GDM1 (cell line): ENCODE measurements at regions not wholly inside any gene's neighbourhood (a gene's known extent, or its start where the extent isn't known, plus 50 kb on each side); places are given as distances from the start of the nearest gene placed in this dataset.
A peak's percentile ranks its signal among the peaks of the same experiment; 100 is the strongest.
"Not testable (repeated sequence)": the region's sequence is repeated elsewhere in the genome, so short reads cannot be mapped to it uniquely, and the experiment has no call there.

Experiments
- DNase-seq: peaks from one replicate; lab custom pipeline; 2025; lab: John Stamatoyannopoulos, UW

DNA sequence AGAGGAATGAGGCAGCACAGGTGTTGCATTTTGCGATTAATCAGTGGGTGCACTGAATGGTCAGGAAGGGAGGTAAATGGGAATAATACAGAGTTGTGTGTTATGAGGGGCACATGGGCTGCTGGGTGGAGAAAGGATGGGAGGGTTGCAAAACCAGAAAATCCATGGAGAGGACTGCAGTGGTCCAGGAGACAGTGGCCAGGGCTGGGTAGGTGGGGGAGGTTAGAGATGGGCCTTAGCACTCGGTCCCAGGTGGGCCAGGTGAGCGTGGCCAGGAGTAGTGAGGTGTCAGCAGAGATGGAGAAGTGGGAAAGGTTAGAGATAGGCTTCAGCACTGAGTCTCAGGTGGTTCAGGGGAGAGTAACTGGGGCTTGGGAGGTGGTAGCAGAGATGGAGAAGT, 399.1 kb upstream of the LARGE1 start:
- DNase-seq = no peak

DNA sequence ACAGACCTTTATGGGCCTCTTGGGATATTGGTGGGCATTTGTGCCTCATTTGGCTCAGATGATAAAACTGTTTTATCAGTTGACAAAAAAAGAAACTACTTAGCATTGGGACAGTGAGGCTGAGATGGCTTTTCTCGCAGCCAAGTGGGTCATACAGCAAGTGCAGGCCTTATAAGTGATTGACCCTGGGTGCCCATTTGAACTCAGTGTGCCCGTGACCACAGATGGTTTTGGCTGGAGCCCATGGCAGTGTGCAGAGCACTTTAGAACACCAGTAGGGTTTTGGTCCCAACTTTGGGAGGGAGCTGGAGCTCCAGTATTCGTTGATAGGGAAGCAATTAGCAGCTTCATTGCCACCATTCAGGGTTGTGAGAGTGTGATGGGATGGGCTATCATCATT, 404.5 kb upstream of the LARGE1 start:
- DNase-seq = no peak

DNA sequence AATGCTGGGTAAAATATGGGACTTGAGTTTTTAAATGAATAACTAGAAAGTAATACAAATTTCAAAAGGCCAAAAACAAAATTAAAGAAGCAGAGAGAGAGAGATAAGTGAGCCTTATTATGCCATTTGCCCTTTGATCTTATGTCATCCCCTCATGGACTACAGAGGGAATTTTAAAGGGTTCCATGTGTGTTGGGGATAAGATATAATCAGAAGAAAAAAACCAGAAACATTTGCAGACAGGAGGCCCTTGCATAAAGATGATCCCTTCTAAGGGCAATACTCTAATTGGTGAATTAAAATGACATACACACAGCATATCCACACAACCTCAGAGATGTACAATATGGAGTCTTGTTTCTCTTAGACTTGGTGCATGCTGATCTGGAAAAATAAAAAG, 406.6 kb upstream of the LARGE1 start:
- DNase-seq = no peak

DNA sequence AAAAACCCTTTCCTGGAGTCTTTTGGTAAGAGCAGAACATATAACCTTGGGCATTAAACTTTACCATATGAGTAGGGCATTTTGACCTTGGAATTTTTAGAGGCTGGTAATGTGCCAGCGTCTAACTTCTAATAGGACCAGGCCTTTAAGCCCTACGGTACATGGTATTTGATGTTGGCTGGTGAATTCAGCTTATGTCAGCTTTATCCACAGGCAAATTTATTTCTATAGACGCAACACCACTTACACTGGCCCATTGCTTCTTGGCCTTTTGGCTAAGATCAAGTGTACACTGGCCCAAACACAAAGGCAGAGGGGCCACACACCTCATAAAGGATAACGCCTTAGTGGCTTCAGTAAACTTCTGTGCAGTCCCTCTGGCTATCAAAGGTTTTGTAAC, 410.2 kb upstream of the LARGE1 start:
- DNase-seq = no peak

DNA sequence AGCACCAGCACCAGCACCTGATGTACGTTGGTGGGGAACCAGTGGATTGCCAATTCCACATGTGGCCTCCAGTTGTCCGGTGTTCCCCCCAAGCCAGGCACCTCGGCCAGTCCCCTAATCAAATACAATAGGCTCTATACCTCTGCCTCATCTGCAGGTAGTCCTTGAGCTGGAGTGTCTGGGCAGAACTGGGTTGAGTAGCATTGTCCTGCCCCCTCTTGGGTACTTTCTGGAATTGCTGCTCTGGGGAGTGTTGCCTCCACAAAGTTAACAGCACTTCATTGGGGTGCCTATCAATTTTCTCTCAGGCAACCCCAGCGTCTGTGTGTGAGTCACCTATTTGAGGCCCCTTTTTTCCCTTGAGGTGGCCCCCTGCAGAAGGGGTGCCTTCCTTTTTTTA, 413.0 kb upstream of the LARGE1 start:
- no peak for DNase-seq

DNA sequence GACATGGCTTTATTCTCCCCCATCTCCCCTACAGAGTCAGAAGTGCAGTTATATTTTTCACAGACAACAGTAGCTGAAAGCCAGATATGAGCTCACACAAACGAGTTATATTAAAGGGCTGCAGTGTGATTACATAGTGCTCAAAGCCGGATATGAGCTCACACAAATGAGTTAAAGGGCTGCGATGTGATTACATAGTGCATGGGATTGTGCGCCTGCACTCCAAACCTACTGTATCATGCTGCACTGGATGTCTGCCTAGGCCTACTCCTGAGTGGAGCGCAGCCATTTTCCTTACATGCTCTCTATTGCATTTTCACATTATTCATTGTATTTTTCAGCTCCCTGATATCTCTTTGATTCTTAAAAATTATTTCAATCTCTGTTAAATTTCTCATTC, 414.6 kb upstream of the LARGE1 start:
- DNase-seq = no peak

DNA sequence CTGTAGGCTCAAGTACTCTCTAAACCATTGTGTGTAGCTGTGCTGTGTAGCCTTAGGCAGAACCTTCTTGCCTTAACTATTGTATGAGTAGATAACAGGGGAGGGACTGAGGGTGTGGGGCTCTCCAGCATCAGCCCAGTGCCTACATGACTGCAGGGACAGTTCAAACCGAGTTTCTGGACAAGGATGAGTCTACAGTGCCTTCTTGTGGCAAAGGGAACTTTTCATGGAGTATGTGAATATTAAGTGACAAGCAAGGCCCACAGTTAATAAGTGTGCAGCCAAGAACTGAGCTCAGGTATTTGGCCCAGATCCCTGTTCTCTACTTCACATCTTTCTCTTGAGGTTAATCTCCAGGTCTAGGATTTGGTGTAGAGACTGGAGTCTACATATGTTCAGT, 424.4 kb upstream of the LARGE1 start:
- no peak for DNase-seq

DNA sequence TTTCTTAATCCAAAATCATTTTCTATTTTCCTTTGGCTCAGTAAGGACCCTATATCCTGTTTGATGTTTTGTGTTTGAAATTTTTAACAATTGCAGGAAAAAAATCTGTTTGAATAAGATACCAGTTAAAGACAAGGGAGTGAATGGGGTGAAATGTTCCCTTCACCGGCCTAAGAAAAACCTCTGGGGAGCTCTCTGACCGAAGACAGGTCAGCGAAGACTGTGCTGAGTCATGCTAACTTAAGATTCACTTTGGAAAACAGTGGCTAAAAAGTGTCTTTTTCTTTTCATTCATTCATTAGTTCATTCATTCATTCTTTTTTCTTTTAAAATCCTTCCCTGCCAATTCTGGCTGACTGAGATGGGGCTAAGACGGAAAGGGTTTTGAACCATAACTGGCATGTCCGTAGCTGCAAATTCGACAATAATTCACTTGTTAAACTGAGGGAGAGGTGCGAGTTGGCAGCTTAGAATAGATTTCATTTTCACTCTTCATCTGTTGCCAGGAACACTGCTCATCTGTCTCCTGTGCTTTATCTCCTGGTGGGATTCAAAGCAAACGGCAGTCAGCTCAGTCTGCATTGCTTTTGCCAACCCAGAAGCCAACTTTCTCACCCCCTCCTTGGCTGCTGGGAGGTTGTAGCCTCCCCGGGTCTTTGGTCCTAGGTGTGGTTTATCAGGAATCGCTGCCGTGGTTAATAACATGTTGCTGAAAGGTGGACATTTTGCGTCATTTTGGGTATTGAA, 434.0 kb upstream of the LARGE1 start:
- DNase-seq = no peak

DNA sequence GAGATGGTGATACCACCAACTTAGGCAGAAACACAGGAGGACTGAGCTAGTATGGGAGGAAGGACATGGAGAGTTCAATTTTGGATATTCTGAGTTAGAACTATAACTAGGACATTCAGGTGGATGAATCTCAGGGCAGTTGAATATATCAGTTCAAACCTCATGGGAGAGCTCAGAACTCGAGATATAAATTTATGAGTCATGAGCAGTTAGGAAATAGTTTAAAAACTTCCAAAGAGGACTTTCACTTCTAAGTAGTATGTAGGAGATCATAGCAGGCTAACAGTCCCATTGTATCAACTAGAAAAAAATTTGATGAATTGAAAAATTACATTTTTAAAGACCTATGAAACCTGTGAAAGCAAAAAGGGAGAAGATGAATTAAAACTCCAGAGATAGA, 436.2 kb upstream of the LARGE1 start:
- DNase-seq = no peak

DNA sequence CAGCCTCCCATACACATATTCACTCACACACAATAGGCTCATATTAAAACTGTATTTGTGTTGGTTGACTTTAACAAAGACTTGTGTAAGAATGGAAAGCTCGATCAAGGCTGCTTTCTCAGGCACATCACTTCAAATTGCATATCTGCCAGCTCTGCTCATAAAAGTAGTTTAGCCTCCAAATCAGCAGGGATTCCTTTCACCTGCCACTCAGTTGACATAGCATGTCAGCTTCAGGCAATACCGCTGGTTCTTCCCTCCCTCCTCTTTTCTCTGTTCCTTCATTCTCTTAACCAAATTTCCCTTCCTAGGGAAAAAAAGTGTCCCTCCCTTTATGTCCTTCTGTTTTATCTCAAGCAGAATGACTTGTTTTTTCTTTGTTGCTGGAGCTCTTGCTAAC, 450.4 kb upstream of the LARGE1 start:
- DNase-seq = no peak

DNA sequence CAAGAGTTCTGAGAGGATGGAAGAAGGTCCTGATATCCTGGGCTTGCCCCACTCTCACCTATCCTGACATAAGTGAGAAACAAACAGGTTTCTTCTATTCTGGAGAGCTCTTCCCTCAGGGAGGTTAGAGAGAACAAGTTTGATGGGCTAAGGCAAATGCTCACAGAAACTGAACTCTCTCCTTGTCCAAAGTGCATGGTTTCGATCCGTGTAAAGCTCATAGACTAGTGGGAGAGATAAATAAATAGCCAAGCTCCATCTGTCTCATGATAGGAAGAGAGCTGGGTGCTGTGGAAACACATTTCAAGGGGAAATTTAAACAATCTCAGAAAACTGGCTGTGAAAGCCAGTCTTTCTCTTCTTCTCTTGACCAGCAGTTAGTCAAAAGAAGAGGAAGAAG, 459.5 kb upstream of the LARGE1 start:
- no peak for DNase-seq

DNA sequence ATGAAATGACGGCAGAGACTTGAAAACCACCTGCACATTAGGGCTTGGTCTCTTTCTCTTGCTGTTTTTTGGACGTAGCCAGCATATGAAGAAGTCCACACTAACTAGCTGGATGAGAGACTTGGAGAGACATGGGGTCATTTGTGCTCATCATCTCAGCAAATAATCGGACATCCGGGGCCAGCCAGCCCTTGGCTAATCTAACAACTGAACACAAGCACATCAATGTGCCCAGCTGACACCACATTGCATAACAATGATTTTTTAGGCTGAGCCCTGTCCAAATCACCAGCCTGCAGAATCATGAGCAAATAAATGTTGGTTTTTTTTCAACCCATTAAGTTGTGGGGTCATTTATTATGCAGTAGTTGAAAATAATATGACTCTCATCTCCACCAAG, 460.3 kb upstream of the LARGE1 start:
- DNase-seq = no peak

DNA sequence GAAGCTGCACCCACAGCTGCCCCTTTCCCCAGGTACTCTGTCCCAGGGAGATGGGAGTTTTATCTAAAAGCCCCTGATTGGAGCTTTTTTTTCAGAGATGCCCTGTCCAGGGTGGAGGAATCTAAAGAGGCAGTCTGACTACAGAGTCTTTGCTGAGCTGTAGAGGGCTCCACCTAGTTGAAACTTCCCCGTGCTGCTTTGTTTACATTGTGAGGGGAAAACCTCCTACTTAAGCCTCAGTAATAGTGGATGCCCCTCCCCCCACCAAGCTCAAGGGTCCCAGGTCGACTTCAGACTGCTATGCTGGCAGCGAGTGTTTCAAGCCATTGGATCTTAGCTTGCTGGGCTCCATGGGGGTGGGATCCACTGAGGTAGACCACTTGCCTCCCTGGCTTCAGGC, 470.1 kb upstream of the LARGE1 start:
- DNase-seq = no peak

DNA sequence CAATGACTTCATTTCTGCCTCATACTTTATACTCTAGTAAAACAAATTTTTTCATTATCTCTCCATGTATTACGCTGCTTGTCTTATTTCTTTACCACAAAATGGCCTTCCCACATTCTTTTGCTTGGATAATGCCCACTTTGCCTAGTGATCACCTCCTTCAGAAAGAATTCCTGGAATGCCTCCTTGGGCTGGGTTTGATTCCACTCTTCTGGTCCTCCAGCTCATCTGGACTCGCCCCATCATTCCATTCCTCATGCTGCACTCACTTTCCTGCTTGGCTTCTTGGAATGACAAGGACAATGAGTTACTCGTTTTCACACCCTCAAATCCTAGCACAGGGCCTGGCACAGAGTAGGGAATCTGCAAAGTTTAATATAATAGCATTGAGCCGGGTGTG, 475.1 kb upstream of the LARGE1 start:
- no peak for DNase-seq

DNA sequence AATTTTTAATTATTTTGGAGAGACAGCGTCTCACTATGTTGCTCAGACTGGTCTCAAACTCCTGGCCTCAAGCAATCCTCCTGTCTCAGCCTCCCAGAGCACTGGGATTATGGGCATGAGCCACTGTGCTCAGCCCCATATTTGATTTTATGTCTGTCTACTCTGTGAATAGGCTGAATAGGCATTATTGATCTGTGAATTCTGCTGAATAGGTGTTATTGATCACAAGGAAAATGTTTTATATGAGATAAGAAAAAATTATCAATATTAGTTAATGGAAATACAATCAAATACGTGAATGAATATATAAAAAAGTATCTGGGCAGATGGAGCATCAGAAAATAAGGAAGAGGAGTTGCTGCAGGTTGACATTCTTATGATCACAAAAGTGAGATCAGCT, 483.4 kb upstream of the LARGE1 start:
- no peak for DNase-seq

DNA sequence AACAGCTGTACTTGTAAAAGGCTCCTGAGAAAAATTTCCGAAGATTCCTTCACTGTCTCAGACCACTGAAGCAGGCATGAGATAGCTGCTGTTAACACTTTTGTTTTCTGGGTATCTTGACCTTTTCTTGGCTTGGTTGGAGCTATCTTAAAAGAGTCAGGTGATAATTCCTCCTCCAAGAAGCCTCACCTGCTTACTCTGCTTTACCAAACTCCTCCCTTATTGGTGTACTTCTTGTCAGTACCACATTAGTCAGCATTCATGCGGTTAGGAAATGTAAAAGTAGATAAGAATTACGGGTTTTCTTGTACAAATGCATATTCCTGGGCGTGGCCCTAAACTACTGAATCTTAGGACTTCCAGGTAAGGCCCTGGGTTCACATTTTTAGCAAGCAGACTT, 489.8 kb upstream of the LARGE1 start:
- no peak for DNase-seq

DNA sequence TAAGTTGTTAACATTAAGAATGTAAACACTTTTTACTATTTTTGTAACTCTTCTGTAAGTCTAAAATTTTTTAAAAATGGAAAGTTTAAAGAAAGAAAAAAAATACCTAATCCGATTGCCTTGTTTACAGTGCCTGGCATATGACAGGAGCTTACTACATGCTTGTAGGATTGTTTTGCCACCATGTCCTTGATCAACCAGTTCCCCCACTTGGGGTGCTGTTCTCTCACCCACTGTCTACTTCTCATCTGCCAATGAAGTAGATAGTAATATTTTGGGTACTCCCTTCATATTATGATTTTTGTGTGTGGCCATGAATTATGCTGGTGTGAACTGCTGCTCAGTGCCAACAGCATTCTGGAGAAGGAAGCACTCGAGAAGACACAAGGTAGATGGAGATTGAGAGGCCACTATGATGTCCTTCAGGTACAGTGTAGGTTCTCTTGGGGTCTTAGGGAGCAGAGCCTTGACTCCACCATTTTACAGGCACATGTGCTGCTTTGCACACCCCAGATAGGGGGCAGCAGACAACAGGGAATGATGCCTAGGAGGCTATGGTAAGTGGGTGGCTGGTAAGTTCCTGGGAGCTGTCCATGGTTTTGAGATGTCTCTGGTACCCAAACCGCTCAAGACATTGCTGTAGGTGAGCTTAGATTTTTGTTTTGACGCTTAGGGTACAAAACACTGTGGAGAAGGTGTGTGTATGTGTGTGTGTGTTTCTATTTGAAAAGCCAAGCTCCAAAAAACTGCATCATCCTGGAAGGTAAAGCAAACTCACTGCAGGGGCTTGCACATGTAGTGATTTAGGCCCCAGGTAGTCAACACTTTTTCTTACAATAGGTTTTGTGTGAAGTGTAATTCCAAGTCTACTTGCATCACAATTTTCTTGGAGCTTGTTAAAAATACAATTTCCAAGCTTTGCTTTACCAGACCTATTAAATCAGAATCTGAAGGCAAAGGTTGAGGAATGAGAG, 494.5 kb upstream of the LARGE1 start:
- peak; percentile 69 for DNase-seq

DNA sequence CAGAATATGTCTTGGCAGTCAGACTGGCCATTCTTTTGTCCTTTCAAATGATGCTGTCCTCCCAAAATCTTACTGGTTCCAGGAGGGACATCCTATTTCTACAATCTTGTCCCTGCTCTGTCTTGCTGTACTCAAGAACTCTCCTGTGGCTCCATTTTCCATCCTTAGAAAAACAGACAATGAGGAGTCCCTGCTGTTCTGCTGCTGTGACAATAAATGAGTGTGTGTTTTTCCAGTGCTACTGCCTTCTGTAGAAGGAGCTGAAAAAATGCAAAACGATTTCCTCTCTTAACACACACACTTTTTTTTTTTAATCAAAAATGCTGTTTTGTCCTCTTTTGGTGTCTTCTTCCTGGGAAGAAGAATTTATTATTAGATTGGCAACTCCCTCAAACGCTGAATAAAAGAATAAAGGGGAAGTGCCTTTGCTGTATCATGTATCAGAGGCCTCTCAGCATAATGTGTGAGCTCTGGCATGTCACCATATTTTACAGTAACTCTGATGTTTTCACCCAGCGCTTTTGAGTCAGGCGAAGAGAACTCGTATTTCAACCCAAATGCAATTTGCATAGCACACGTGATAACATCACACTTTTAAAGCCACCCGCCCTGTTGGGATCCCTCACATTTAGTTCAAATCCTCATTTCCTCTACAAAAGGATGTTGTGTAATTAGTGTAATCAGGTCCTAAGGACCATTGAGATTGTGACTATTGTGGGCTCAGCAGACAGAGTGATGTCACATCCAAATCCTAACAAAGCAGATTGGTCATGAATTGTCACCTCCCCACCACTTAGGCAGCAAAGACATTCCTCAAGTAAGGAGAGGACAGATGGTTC, 496.0 kb upstream of the LARGE1 start:
- no peak for DNase-seq

DNA sequence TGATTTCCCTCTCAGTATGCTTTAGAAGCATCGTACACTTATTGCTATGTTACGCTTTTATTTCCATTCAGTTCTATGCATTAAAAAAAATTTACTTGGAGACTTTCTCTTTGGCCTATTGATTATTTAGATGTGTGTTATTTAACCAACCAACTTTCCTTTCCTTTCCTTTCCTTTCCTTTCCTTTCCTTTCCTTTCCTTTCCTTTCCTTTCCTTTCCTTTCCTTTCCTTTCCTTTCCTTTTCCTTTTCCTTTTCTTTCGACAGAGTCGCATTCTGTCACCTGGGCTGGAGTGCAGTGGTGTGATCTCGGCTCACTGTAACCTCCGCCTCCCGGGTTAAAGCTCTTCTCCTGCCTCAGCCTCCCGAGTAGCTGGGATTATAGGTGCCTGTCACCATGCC, 502.7 kb upstream of the LARGE1 start:
- DNase-seq = not testable (repeated sequence)

DNA sequence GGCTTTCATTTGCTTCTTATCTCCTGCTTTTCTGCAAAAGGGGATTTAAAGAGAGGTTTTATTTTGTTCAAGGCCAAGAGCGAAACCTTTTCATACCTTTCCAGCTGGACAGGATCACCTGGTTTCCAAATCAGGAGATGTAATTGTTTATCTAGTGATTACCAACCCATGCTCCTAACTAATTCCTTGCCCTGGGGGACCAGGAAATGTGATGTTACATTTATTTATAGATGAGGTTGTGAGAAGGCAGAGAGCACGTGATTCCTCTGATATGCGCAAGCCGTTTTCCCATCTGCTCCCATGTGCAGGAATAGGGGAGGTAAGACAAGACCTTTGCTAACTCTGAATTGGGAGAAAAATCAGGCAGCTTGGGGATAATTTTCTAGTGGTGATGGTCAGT, 507.2 kb upstream of the LARGE1 start:
- no peak for DNase-seq

DNA sequence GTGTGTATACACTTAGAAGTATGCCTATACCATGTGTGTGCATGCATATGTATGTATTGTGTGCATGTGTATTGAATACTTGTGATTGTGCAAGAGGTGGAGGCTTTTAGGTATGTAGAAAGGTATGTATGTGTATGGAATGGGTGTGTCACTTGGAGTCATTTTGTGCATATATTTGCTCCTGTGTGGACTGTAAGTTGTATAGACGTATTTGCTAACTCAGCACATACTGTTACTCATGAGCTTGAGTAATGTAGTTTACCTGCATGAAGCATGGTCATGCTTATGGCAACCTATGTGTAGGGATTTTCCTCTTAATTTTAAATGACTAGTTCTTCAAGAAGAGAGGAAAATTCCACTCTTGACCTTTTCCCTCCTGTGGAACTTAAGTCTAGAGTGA, 507.6 kb upstream of the LARGE1 start:
- no peak for DNase-seq

DNA sequence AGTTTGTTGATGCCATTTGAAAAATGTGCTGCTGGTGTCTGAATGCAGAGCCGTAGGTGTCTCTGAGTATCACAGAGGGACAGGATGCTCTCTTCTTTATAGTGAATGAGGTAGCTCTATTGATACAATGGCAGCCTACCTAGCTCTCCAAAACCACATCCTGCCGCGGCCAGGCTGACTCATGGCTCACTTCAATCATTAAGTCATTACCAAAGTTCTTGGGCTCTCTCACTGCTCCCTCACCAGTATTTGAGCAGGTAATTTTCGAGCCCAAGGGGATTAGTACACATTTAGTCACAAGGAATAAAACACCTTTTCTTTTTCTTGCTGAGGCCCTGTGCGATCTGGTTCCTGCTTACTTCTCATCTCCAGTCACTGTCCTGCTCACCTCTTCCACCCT, 509.0 kb upstream of the LARGE1 start:
- no peak for DNase-seq

DNA sequence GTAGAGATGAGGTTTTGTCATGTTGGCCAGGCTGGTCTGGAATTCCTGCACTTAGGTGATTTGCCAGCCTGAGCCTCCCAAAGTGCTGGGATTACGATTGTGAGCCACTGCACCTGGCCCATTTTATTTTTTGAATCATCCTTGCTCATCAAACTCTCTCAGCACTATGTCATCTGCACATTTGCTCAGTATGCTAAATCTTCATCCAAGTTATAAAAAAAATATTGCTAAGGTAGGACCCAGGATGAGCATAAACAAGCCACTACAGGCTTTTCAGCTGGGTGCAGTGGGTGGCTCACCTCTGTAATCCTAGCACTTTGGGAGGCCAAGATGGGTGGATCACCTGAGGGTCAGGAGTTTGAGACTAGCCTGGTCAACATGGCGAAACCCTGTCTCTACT, 510.1 kb upstream of the LARGE1 start:
- no peak for DNase-seq
